ENCODE measurements at regions not wholly inside any gene's neighbourhood (a gene's known extent, or its start where the extent isn't known, plus 50 kb on each side); places are given as distances from the start of the nearest gene placed in this dataset.

DNA sequence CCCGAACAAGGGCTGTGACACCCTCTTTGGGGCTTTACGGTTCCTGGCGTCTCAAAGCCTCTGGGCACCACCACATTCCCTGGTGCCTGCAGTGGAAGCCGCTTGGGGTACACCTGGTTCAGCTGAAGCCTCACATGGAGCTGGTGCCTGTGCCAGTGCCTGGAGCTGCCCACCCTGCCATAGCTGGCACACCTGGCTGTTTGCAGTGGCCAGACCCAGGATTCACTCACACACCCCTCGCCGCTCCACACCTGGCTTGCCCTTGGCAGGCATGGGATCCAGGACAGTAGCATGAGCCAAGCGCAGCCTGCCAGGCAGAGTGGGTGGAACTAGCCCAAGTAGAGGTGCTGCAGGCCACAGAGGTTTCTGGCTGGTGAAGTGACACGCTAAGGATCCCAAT lies 641.8 kb downstream of the TLE4 start:
- TF ChIP-seq CTCF (conservative IDR thresholded peaks at IDR 0.05; ENCODE audit: low read length) (no peak), EZH2phosphoT487 (IDR thresholded peaks at IDR 0.05; ENCODE audit: borderline replicate concordance) (no peak)

All from Loucy (cell line).